ENCODE measurements at regions not wholly inside any gene's neighbourhood (a gene's known extent, or its start where the extent isn't known, plus 50 kb on each side); places are given as distances from the start of the nearest gene placed in this dataset.

- TF ChIP-seq YY1 (IDR thresholded peaks at IDR 0.05; ENCODE audit: insufficient read depth, insufficient read length) (no peak), SUZ12 (IDR thresholded peaks at IDR 0.05; ENCODE audit: extremely low read depth, insufficient read depth, insufficient read length) (no peak), ZNF274 (IDR thresholded peaks at IDR 0.05; ENCODE audit: low read depth, low read length) (no peak)
Measured at GRCh38 chr6:94698773-94699172, 878.6 kb upstream of the MANEA start.

Measured in NT2/D1 (cell line).